Activated naive CD4-positive, alpha-beta T cell treated with anti-CD3 and anti-CD28 coated beads for 36 hours (primary cell): ENCODE measurements at regions not wholly inside any gene's neighbourhood (a gene's known extent, or its start where the extent isn't known, plus 50 kb on each side); places are given as distances from the start of the nearest gene placed in this dataset.
"Not testable (repeated sequence)": the region's sequence is repeated elsewhere in the genome, so short reads cannot be mapped to it uniquely, and the experiment has no call there.

Source experiments
- CTCF ChIA-PET: fragments of 350-600 bp; sonication (Branson Sonifier 250); formaldehyde crosslinking; loops from one replicate; lab custom pipeline; 2021; ENCODE audit warnings: antibody characterized with exemption; lab: Charles Lee
- DNase-seq: peaks from one replicate; pipeline ENCODE4 v3.0.0-alpha.2; 2020
- H3K27ac Mint-ChIP-seq: one replicate; pipeline ENCODE4 v1.8.0; 2021; ENCODE audit warnings: mild to moderate bottlenecking, mixed read lengths
- H3K27me3 Mint-ChIP-seq: one replicate; pipeline ENCODE4 v1.8.0; 2021; ENCODE audit warnings: low read depth, mixed read lengths
- H3K36me3 Mint-ChIP-seq: one replicate; pipeline ENCODE4 v1.8.0; 2021; ENCODE audit warnings: low read depth, mixed read lengths
- H3K4me1 Mint-ChIP-seq: one replicate; pipeline ENCODE4 v1.8.0; 2021; ENCODE audit warnings: low read depth, mixed read lengths
- H3K4me3 Mint-ChIP-seq: one replicate; pipeline ENCODE4 v1.8.0; 2021; ENCODE audit warnings: mild to moderate bottlenecking, moderate library complexity, mixed read lengths
- H3K9me3 Mint-ChIP-seq: one replicate; pipeline ENCODE4 v1.8.0; 2021; ENCODE audit warnings: mixed read lengths
- intact Hi-C: fragments of 100-400 bp; cut with micrococcal nuclease; formaldehyde crosslinking; loops from one replicate; pipeline ENCODE4 v1.15.1; 2023

GRCh38 chr10:133017203-133017601 lies 70.5 kb upstream of the ADGRA1 start:
- no peaks in the 10 kb centered on the region for H3K36me3 Mint-ChIP-seq
- no peak overlapping the region for H3K27ac Mint-ChIP-seq
- H3K27me3 Mint-ChIP-seq, result peaks cover 3% of the 10 kb centered on the region
- DNase-seq, result no peak
- H3K4me1 Mint-ChIP-seq, result no peaks in the 10 kb centered on the region
- H3K4me3 Mint-ChIP-seq, result no peak overlapping the region
- CTCF ChIA-PET, result no interaction called here
- H3K9me3 Mint-ChIP-seq, result no peaks in the 10 kb centered on the region
- intact Hi-C loops, result no loop called here

DNA sequence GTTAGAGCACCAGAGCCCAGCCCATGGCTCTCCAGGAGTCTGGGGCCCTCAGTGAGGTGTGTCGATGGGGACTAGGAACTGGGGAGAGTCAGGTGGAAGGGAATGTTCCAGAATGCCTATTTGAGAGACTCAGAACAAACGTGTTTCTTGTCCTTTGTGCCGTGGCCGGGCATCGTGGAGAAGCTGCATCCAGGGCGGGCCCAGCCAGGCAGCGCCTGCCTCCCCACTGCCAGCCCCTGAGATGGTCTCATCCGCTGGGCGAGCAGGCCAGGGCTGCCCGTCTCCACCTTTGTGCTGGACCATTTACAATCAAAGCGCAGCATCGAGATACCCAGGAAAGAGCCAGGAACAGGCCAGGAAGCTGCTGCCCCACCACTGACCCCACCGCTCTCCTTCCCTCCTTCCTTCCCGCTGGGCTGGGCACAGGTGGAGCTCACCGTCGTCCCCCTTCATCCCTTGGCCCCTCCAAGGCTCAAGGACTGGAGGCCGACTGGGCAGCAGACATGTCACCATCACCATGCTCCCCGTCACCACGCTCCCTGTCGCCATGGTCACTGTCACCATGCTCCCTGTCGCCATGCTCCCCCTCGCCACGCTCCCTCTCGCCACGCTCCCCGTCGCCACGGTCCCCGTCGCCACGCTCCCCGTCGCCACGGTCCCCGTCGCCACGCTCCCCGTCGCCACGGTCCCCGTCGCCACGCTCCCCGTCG lies 71.1 kb upstream of the ADGRA1 start:
- CTCF ChIA-PET, result interaction anchor here (0.6 kb wide), 1 partner anchor 758 kb away, joined by 3 read pairs; no protein-coding TSS in a partner anchor
- Mint-ChIP-seq H3K9me3 (no peaks in the 10 kb centered on the region), H3K27ac (no peak overlapping the region), H3K27me3 (peaks cover 3% of the 10 kb centered on the region), H3K4me1 (no peaks in the 10 kb centered on the region), H3K36me3 (no peaks in the 10 kb centered on the region), H3K4me3 (no peak overlapping the region)
- DNase-seq, result no peak
- intact Hi-C loops, result no loop called here

DNA sequence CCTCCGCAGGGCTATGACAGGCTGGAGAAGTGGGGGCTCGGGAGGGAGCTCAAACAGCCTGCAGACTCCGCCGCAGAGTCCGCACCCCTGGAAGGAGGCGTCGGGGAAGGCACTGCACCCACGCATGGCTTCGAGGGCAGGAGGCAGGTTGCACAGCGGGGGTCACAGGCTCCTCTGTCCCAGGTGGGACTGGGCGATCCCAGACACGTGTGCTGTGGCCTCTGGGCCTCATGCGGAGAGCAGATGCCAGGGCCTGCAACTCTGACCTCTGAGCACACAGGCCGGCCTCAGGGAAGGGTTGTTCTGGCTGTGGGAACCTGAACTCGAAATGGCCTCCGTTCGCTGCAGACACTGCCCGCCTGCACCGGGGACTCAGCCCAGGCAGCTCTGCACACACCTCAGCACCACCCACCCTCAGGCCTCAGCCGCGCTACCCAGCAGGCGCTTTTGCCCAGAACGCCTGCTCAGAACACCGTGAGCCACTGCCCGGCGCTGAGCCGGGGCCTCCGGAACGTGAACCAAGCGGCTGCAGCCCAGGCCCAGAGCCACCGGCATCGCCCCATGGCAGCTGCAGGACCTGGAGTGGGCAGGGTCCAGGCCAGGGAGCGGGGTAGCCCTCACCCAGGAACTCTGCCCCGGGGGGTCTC lies 71.8 kb upstream of the ADGRA1 start:
- CTCF ChIA-PET, result interaction anchor here (0.6 kb wide), 1 partner anchor 758 kb away, joined by 3 read pairs; no protein-coding TSS in a partner anchor
- Mint-ChIP-seq H3K4me3 (no peak overlapping the region), H3K9me3 (no peaks in the 10 kb centered on the region), H3K4me1 (no peaks in the 10 kb centered on the region), H3K36me3 (no peaks in the 10 kb centered on the region), H3K27me3 (peaks cover 3% of the 10 kb centered on the region), H3K27ac (no peak overlapping the region)
- no peak for DNase-seq
- intact Hi-C loops, result no loop called here

DNA sequence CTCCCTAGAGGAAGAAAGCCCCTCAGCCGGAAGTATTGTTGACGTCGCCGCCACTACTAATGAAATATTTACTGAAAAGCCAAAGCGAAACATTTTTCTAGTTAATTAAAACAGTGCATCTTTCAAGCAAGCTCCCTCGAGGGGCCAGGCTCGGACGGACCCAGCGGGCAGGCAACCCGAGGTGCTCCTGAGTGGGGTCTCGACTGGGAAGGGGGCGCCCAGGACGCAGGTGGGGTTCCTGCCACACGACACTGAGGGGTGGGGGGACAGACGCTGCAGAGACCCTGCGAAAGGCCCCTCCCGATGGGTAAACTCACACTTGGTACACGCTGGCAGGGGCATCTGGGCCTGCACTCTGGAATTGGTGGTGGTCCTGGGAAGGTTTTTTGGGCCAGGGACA lies 72.4 kb upstream of the ADGRA1 start:
- Mint-ChIP-seq H3K4me1 (no peaks in the 10 kb centered on the region), H3K36me3 (no peaks in the 10 kb centered on the region)
- intact Hi-C loops, result no loop called here

DNA sequence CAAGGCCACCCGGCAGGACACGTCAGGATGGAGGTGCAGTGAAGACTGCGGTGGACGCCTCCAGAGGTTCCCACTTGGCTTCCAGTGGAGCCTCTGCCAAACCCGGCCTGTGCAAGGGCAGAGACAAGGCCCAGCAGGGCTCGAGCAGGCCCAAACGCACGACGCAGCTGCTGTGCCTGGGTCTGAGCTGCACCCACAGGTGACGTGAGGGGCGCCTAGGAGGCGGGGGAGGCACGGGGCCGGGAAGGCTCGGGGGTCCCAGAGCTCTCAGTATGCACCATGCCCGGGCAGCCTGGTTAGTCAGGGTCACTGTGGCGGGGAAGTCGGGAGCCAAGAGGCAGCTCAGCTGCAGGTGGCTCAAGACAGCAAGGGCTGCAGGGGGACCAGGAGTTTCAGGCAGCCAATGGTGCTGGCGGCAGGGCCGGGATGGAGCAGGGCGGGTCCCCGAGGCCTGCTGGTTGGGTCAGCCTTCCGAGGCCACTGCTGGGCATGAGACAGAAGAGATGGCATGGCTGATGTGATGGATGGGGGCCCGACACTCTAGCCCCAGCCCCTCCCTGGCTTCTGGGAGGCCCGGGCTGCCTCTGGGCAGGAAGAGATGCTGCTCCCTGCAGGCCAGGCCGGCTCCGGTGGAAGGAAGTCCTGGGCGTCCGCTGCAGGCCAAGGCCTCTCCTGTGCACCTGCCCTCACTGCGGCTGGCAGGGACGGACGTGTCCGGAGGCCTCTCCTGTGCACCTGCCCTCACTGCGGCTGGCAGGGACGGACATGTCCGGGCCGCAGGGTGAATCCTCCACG lies 72.2 kb upstream of the CFAP46 start:
- Mint-ChIP-seq H3K36me3 (no peaks in the 10 kb centered on the region), H3K27ac (no peak overlapping the region), H3K9me3 (no peaks in the 10 kb centered on the region), H3K4me3 (no peak overlapping the region), H3K4me1 (no peaks in the 10 kb centered on the region), H3K27me3 (peaks cover 3% of the 10 kb centered on the region)
- DNase-seq, result no peak
- intact Hi-C loops, result no loop called here
- CTCF ChIA-PET, result no interaction called here

More for the DNA sequence above, 72.4 kb upstream of the ADGRA1 start:
- peaks cover 3% of the 10 kb centered on the region for H3K27me3 Mint-ChIP-seq
- no peak overlapping the region for H3K4me3 Mint-ChIP-seq
- H3K9me3 Mint-ChIP-seq, result no peaks in the 10 kb centered on the region
- CTCF ChIA-PET, result no interaction called here
- no peak for DNase-seq
- H3K27ac Mint-ChIP-seq, result no peak overlapping the region

- CTCF ChIA-PET, result no interaction called here
These were observed 71.1 kb upstream of the CFAP46 start for GRCh38 chr10:133013463-133013862.

DNA sequence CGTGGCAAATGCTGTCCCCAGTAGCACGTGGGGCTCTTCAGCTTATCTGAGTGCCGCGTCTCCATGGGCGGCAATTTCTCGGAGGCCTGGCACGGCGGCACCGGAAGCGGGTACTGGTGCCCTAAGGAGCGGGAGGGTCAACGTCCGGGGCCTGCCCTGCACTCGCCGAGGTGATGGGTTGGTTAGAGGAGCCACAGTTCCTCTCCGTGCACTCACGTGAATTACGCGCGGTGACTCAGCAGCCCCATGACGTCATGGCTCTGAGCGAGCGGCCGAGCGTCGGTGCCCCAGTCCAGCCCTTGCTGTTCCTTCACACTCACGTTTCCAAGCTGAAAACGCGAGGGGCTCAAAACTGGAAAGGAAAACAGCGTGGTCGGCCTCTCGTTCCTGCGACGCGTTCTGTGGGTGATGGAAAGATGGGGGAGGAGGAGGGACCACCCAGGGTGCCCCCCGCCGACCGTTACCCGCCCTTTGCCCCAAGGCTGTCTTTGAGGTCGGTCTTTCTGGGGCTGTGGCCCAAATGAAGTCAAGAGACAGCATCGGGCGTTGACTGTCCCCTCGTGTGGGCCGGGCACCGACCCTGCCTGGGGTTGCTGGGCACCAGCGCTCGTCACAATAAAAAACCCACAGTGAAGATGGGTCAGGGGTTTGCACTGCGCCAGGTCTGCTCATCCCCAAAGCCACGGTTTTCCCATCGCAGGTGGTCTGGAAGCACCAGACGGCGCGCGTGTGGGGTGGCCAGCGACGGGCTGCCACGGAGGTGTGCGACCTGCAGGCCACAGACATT lies 70.4 kb upstream of the CFAP46 start:
- H3K27me3 Mint-ChIP-seq, result peaks cover 3% of the 10 kb centered on the region

More at GRCh38 chr10:133013463-133013862, 71.1 kb upstream of the CFAP46 start:
- Mint-ChIP-seq H3K4me3 (no peak overlapping the region), H3K36me3 (no peaks in the 10 kb centered on the region), H3K9me3 (no peaks in the 10 kb centered on the region), H3K4me1 (no peaks in the 10 kb centered on the region), H3K27ac (no peak overlapping the region), H3K27me3 (peaks cover 3% of the 10 kb centered on the region)
- no peak for DNase-seq
- intact Hi-C loops, result no loop called here

GRCh38 chr10:133011882-133012281 lies 69.5 kb upstream of the CFAP46 start:
- CTCF ChIA-PET, result no interaction called here
- H3K27ac Mint-ChIP-seq, result no peak overlapping the region
- H3K27me3 Mint-ChIP-seq, result peaks cover 3% of the 10 kb centered on the region
- no peaks in the 10 kb centered on the region for H3K9me3 Mint-ChIP-seq
- H3K4me3 Mint-ChIP-seq, result no peak overlapping the region
- H3K36me3 Mint-ChIP-seq, result no peaks in the 10 kb centered on the region
- no peaks in the 10 kb centered on the region for H3K4me1 Mint-ChIP-seq
- no peak for DNase-seq
- intact Hi-C loops, result no loop called here

More for the DNA sequence above, 70.4 kb upstream of the CFAP46 start:
- Mint-ChIP-seq H3K36me3 (no peaks in the 10 kb centered on the region), H3K27ac (no peak overlapping the region), H3K4me1 (no peaks in the 10 kb centered on the region), H3K4me3 (no peak overlapping the region), H3K9me3 (no peaks in the 10 kb centered on the region)
- DNase-seq, result no peak
- CTCF ChIA-PET, result no interaction called here
- intact Hi-C loops, result no loop called here

- H3K36me3 Mint-ChIP-seq, H3K27ac Mint-ChIP-seq, H3K4me3 Mint-ChIP-seq, H3K4me1 Mint-ChIP-seq, CTCF ChIA-PET, H3K27me3 Mint-ChIP-seq, DNase-seq, H3K9me3 Mint-ChIP-seq, intact Hi-C loops: not testable (repeated sequence)
These were observed 69.0 kb upstream of the CFAP46 start for GRCh38 chr10:133011393-133011792.

GRCh38 chr10:133010843-133011179 lies 68.4 kb upstream of the CFAP46 start:
- H3K4me3 Mint-ChIP-seq, CTCF ChIA-PET, H3K9me3 Mint-ChIP-seq, intact Hi-C loops, DNase-seq, H3K36me3 Mint-ChIP-seq, H3K4me1 Mint-ChIP-seq, H3K27me3 Mint-ChIP-seq, H3K27ac Mint-ChIP-seq: not testable (repeated sequence)

GRCh38 chr10:133010095-133010842 lies 67.9 kb upstream of the CFAP46 start:
- Mint-ChIP-seq H3K27me3 (peaks cover 3% of the 10 kb centered on the region), H3K4me3 (no peak overlapping the region), H3K27ac (no peak overlapping the region), H3K4me1 (no peaks in the 10 kb centered on the region), H3K9me3 (no peaks in the 10 kb centered on the region), H3K36me3 (no peaks in the 10 kb centered on the region)
- CTCF ChIA-PET, result no interaction called here
- intact Hi-C loops, result no loop called here
- DNase-seq, result no peak
